KMS-11 (cell line): ENCODE measurements at regions not wholly inside any gene's neighbourhood (a gene's known extent, or its start where the extent isn't known, plus 50 kb on each side); places are given as distances from the start of the nearest gene placed in this dataset.
"Not testable (repeated sequence)": the region's sequence is repeated elsewhere in the genome, so short reads cannot be mapped to it uniquely, and the experiment has no call there.

Source experiments
- H2AFZ ChIP-seq: fragments of 200-600 bp; sonication (generic); 2 replicates; pipeline ENCODE4 v1.6.1; 2016; ENCODE audit warnings: antibody characterized with exemption, mixed run types, low read depth
- H3K27ac ChIP-seq: fragments of 200-600 bp; sonication (generic); 2 replicates; pipeline ENCODE4 v1.6.1; 2016; ENCODE audit warnings: mild to moderate bottlenecking, mixed run types
- H3K27me3 ChIP-seq: fragments of 200-600 bp; sonication (generic); 2 replicates; pipeline ENCODE4 v1.6.1; 2017; ENCODE audit warnings: mild to moderate bottlenecking, low read depth, mixed run types, moderate library complexity; ENCODE audit not compliant: insufficient read depth
- H3K36me3 ChIP-seq: fragments of 200-600 bp; sonication (generic); 2 replicates; pipeline ENCODE4 v1.6.1; 2017; ENCODE audit warnings: mild to moderate bottlenecking, mixed run types; ENCODE audit not compliant: insufficient read depth
- H3K4me1 ChIP-seq: fragments of 200-600 bp; sonication (generic); 2 replicates; pipeline ENCODE4 v1.6.1; 2016; ENCODE audit warnings: mild to moderate bottlenecking, low read depth, mixed run types; ENCODE audit not compliant: poor library complexity, severe bottlenecking
- H3K4me2 ChIP-seq: fragments of 200-600 bp; sonication (generic); 2 replicates; pipeline ENCODE4 v1.7.0; 2016; ENCODE audit warnings: mild to moderate bottlenecking, mixed run types
- H3K4me3 ChIP-seq: fragments of 200-600 bp; sonication (generic); IDR thresholded peaks from 2 replicates; pipeline ENCODE4 v1.6.1; 2017; ENCODE audit warnings: low read depth, low read length, mixed read lengths; ENCODE audit not compliant: insufficient read depth
- H3K79me2 ChIP-seq: fragments of 200-600 bp; sonication (generic); 2 replicates; pipeline ENCODE4 v1.6.1; 2016; ENCODE audit warnings: low read depth, mixed run types; ENCODE audit not compliant: insufficient read depth
- H3K9ac ChIP-seq: fragments of 200-600 bp; sonication (generic); 2 replicates; pipeline ENCODE4 v1.6.1; 2016; ENCODE audit warnings: mild to moderate bottlenecking, mixed run types
- H4K20me1 ChIP-seq: fragments of 200-600 bp; sonication (generic); 2 replicates; pipeline ENCODE4 v1.6.1; 2016; ENCODE audit warnings: mild to moderate bottlenecking, mixed run types; ENCODE audit not compliant: insufficient read depth
- TF ChIP-seq, protein P1 (sequence below): fragments of 200-600 bp; sonication (generic); conservative IDR thresholded peaks from 2 replicates; pipeline ENCODE4 v1.6.1; 2017; ENCODE audit warnings: low read depth, mild to moderate bottlenecking, antibody characterized with exemption, low read length, moderate library complexity, mixed read lengths

DNA sequence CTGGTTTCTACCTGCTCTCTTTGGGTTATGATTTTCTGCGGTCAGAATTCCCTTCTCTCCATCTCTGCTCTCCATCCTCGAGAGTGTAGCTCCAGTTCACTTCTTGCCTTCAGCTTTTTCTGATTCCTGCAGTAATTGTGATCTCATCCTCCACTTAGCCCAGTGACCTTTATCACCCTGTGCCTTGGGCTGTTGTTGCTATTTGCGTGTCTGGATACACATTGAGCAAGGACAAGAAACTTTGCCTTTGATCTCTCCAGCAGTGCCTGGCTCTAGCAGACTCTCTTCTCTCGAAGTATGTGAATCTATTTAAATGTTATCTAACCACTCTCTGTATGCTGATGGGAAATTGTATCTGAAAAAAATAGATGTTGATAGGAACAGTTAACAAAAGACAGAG is 76.4 kb upstream of the MARK1 start:
- Histone ChIP-seq H3K4me1 (peaks cover 7% of the 10 kb centered on the region), H3K9ac (no peak overlapping the region), H3K27ac (no peak overlapping the region), H3K4me3 (no peak overlapping the region), H3K79me2 (no peaks in the 10 kb centered on the region), H3K4me2 (no peak overlapping the region), H3K27me3 (no peaks in the 10 kb centered on the region), H4K20me1 (no peaks in the 10 kb centered on the region), H2AFZ (no peak overlapping the region), H3K36me3 (no peaks in the 10 kb centered on the region)
- TF ChIP-seq, protein P1, sequence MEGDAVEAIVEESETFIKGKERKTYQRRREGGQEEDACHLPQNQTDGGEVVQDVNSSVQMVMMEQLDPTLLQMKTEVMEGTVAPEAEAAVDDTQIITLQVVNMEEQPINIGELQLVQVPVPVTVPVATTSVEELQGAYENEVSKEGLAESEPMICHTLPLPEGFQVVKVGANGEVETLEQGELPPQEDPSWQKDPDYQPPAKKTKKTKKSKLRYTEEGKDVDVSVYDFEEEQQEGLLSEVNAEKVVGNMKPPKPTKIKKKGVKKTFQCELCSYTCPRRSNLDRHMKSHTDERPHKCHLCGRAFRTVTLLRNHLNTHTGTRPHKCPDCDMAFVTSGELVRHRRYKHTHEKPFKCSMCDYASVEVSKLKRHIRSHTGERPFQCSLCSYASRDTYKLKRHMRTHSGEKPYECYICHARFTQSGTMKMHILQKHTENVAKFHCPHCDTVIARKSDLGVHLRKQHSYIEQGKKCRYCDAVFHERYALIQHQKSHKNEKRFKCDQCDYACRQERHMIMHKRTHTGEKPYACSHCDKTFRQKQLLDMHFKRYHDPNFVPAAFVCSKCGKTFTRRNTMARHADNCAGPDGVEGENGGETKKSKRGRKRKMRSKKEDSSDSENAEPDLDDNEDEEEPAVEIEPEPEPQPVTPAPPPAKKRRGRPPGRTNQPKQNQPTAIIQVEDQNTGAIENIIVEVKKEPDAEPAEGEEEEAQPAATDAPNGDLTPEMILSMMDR: no peak

DNA sequence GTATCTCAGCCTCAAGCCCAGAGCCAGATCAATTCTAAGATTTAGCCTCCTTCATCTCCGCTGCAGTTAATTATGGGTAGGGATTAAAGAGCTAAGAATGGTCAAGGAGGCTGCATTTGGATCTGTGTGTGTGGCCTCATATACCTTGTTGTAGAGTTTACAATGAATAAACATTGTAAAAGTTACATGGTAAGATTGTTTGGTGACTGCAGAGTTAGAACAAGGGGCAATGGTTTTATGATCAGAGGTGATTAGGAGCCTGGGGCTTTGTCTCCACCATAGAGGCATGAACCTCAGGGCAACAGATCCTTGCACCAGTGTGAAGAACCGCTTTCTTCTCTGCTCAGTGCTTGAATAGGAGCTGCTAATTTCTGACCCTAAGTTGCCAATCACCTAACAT is 77.0 kb upstream of the MARK1 start:
- no peak overlapping the region for H3K27ac ChIP-seq
- TF ChIP-seq, protein P1: no peak
- H3K79me2 ChIP-seq: no peaks in the 10 kb centered on the region
- no peaks in the 10 kb centered on the region for H3K36me3 ChIP-seq
- no peak overlapping the region for H3K9ac ChIP-seq
- H3K4me2 ChIP-seq: no peak overlapping the region
- H3K4me3 ChIP-seq: no peak overlapping the region
- H3K27me3 ChIP-seq: no peaks in the 10 kb centered on the region
- no peaks in the 10 kb centered on the region for H4K20me1 ChIP-seq
- peaks cover 7% of the 10 kb centered on the region for H3K4me1 ChIP-seq
- no peak overlapping the region for H2AFZ ChIP-seq

DNA sequence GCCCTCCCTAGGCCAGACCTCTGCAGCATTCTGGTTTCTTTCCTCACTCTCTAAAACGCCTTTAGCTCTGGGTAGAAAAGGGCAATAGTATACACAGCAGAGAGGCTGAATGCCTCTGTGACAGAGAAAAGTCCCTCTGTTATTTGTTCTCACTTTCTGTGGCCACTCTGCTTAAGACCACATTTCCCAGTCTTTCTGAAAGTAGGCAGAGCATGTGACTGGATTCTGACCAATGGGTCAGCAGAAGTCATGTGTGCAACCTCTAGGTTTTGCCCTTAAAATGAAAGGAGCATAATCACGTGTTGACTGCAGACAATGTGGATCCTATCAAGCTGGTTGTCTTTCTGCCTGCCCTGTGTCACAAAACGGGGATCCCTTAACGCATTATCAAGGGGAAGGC is 79.7 kb upstream of the MARK1 start:
- Histone ChIP-seq H3K79me2 (no peaks in the 10 kb centered on the region), H3K27me3 (no peaks in the 10 kb centered on the region), H3K9ac (no peak overlapping the region), H3K36me3 (no peaks in the 10 kb centered on the region), H3K4me1 (peaks cover 7% of the 10 kb centered on the region), H3K4me3 (no peak overlapping the region), H4K20me1 (no peaks in the 10 kb centered on the region), H2AFZ (no peak overlapping the region), H3K4me2 (no peak overlapping the region), H3K27ac (no peak overlapping the region)
- TF ChIP-seq, protein P1: no peak

DNA sequence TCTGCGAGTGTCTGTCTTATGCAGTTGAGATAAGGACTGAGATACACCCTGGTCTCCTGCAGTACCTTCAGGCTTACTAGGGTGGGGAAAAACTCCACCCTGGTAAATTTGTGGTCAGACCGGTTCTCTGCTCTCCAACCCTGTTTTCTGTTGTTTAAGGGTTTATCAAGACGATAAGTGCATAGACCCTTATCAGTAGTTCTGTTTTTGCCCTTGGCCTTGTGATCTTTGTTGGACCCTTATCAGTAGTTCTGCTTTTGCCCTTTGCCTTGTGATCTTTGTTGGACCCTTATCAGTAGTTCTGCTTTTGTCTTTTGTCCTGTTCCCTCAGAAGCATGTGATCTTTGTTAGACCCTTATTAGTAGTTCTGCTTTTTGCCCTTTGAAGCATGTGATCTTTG is 83.3 kb upstream of the MARK1 start:
- H3K9ac ChIP-seq, H3K27ac ChIP-seq, H3K27me3 ChIP-seq, H3K36me3 ChIP-seq, H3K4me3 ChIP-seq, H3K4me2 ChIP-seq, H3K79me2 ChIP-seq, H3K4me1 ChIP-seq, H4K20me1 ChIP-seq, H2AFZ ChIP-seq: not testable (repeated sequence)

DNA sequence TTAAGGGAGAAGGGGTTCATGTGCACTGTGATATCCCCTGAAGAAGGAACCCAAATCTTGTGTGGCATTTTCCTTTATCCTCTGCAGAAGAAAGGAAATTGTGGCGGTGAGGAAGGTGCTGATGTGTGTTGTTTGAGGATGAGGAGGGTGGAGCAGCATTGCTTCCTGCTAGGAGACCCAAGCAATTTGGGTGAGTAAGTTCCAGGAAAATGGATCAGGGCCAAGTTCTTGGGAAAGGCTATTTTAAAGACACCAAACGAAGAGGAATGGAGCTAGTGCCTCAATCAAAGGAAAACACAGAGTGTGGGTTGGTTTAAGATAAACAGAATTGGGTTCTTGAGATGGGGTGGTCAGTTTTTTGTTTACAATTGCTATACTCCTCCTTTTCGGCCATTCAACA is 86.7 kb upstream of the MARK1 start:
- Histone ChIP-seq H3K79me2 (no peaks in the 10 kb centered on the region), H3K4me1 (no peaks in the 10 kb centered on the region), H3K27ac (no peak overlapping the region), H3K4me3 (no peak overlapping the region), H3K36me3 (no peaks in the 10 kb centered on the region), H4K20me1 (no peaks in the 10 kb centered on the region), H2AFZ (no peak overlapping the region), H3K4me2 (no peak overlapping the region), H3K9ac (no peak overlapping the region), H3K27me3 (no peaks in the 10 kb centered on the region)
- TF ChIP-seq, protein P1: no peak
